ENCODE measurements at regions not wholly inside any gene's neighbourhood (a gene's known extent, or its start where the extent isn't known, plus 50 kb on each side); places are given as distances from the start of the nearest gene placed in this dataset.

GRCh38 chr15:87528873-87529272 is 727.7 kb downstream of the NTRK3 start:
- H3K4me3 ChIP-seq (ENCODE audit: low read length) = no peak overlapping the region
- POLR2A ChIA-PET = no interaction called here
- H3K27ac ChIP-seq (ENCODE audit: low read depth in 1 of 2, low read length in 2 of 2) = no peak overlapping the region
- no peak overlapping the region for H3K4me3 Mint-ChIP-seq
- no peaks in the 10 kb centered on the region for H3K4me1 Mint-ChIP-seq (ENCODE audit: low read depth)
- H3K36me3 Mint-ChIP-seq (ENCODE audit: low read depth) = no peaks in the 10 kb centered on the region
- H3K9me3 Mint-ChIP-seq = peaks cover 2% of the 10 kb centered on the region
- intact Hi-C loops (cut with DNase I, micrococcal nuclease) = no loop called here
- H3K27me3 ChIP-seq (ENCODE audit: control insufficient read depth in 1 of 2, insufficient read depth in 2 of 2, low read length in 2 of 2) = no peaks in the 10 kb centered on the region
- peaks cover 0 to 4% of the 10 kb centered on the region in 2 experiments for H3K9me3 ChIP-seq (ENCODE audit: control insufficient read depth in 1 of 2, insufficient read depth in 1 of 2, low read length in 2 of 2)
- DNase-seq = no peak
- no peak for ATAC-seq (ENCODE audit: poor library complexity)
- no peaks in the 10 kb centered on the region for H3K36me3 ChIP-seq (ENCODE audit: insufficient read depth, low read length)
- no peaks in the 10 kb centered on the region for H3K4me1 ChIP-seq (ENCODE audit: insufficient read depth, low read length)
- H3K27me3 Mint-ChIP-seq = no peaks in the 10 kb centered on the region
- TF ChIP-seq, protein P1, sequence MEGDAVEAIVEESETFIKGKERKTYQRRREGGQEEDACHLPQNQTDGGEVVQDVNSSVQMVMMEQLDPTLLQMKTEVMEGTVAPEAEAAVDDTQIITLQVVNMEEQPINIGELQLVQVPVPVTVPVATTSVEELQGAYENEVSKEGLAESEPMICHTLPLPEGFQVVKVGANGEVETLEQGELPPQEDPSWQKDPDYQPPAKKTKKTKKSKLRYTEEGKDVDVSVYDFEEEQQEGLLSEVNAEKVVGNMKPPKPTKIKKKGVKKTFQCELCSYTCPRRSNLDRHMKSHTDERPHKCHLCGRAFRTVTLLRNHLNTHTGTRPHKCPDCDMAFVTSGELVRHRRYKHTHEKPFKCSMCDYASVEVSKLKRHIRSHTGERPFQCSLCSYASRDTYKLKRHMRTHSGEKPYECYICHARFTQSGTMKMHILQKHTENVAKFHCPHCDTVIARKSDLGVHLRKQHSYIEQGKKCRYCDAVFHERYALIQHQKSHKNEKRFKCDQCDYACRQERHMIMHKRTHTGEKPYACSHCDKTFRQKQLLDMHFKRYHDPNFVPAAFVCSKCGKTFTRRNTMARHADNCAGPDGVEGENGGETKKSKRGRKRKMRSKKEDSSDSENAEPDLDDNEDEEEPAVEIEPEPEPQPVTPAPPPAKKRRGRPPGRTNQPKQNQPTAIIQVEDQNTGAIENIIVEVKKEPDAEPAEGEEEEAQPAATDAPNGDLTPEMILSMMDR (IDR thresholded peaks at IDR 0.05) = no peak
- H3K27ac Mint-ChIP-seq = no peak overlapping the region
- CTCF ChIA-PET = no interaction called here

- H3K9me3 Mint-ChIP-seq = peaks cover 2% of the 10 kb centered on the region
- TF ChIP-seq, protein P1 (IDR thresholded peaks at IDR 0.05) = no peak
- Histone ChIP-seq H3K9me3 (ENCODE audit: control insufficient read depth in 1 of 2, insufficient read depth in 1 of 2, low read length in 2 of 2) (peaks cover 0 to 3% of the 10 kb centered on the region in 2 experiments), H3K4me3 (ENCODE audit: low read length) (no peak overlapping the region), H3K27ac (ENCODE audit: low read depth in 1 of 2, low read length in 2 of 2) (no peak overlapping the region), H3K4me1 (ENCODE audit: insufficient read depth, low read length) (no peaks in the 10 kb centered on the region), H3K27me3 (ENCODE audit: control insufficient read depth in 1 of 2, insufficient read depth in 2 of 2, low read length in 2 of 2) (no peaks in the 10 kb centered on the region), H3K36me3 (ENCODE audit: insufficient read depth, low read length) (no peaks in the 10 kb centered on the region)
- DNase-seq (no peak), ATAC-seq (ENCODE audit: poor library complexity) (no peak)
- H3K4me3 Mint-ChIP-seq = no peak overlapping the region
- no peaks in the 10 kb centered on the region for H3K27me3 Mint-ChIP-seq
- H3K36me3 Mint-ChIP-seq (ENCODE audit: low read depth) = no peaks in the 10 kb centered on the region
- intact Hi-C loops (cut with DNase I, micrococcal nuclease) = no loop called here
- CTCF ChIA-PET = no interaction called here
- no peaks in the 10 kb centered on the region for H3K4me1 Mint-ChIP-seq (ENCODE audit: low read depth)
- H3K27ac Mint-ChIP-seq = no peak overlapping the region
- POLR2A ChIA-PET = no interaction called here
Measured at GRCh38 chr15:87527875-87528274, 728.7 kb downstream of the NTRK3 start.

DNA sequence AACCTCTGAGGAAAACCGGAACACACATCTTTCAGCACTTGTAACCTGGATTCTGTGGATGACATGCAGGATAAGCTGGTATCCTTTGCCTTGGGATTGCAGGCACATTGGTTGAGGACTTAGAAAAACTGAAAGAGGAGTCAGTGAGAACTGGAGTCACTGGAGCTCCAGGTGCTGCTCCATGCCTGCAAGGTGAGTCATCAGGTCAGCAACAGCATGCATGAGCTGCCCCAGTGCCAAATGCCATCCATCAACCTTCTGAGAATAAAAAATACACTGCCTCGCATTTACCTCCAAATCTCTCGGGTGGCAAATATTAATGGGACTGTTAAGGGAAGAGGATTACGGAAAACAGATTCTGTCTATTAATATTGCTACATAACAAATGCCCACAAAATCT is 729.1 kb downstream of the NTRK3 start:
- Histone ChIP-seq H3K4me3 (ENCODE audit: low read length) (no peak overlapping the region), H3K27me3 (ENCODE audit: control insufficient read depth in 1 of 2, insufficient read depth in 2 of 2, low read length in 2 of 2) (no peaks in the 10 kb centered on the region), H3K36me3 (ENCODE audit: insufficient read depth, low read length) (no peaks in the 10 kb centered on the region), H3K4me1 (ENCODE audit: insufficient read depth, low read length) (no peaks in the 10 kb centered on the region), H3K27ac (ENCODE audit: low read depth in 1 of 2, low read length in 2 of 2) (no peak overlapping the region), H3K9me3 (ENCODE audit: control insufficient read depth in 1 of 2, insufficient read depth in 1 of 2, low read length in 2 of 2) (no peaks in the 10 kb centered on the region)
- ATAC-seq (ENCODE audit: poor library complexity) (no peak), DNase-seq (no peak)
- CTCF ChIA-PET = no interaction called here
- Mint-ChIP-seq H3K4me3 (no peak overlapping the region), H3K27ac (no peak overlapping the region), H3K36me3 (ENCODE audit: low read depth) (no peaks in the 10 kb centered on the region), H3K27me3 (no peaks in the 10 kb centered on the region), H3K4me1 (ENCODE audit: low read depth) (no peaks in the 10 kb centered on the region), H3K9me3 (peaks cover 2% of the 10 kb centered on the region)
- intact Hi-C loops (cut with DNase I, micrococcal nuclease) = no loop called here
- TF ChIP-seq, protein P1 (IDR thresholded peaks at IDR 0.05) = no peak
- POLR2A ChIA-PET = no interaction called here

Data from CD4-positive, alpha-beta T cell (primary cell).